ENCODE measurements at regions not wholly inside any gene's neighbourhood (a gene's known extent, or its start where the extent isn't known, plus 50 kb on each side); places are given as distances from the start of the nearest gene placed in this dataset.

- H3K27ac Mint-ChIP-seq, result no peak overlapping the region
- no peak overlapping the region for H3T11ph ChIP-seq (ENCODE audit: low read length)
- H2BK20ac ChIP-seq (ENCODE audit: low read depth, low read length, poor library complexity, severe bottlenecking), result no peak overlapping the region
- H2BK12ac ChIP-seq (ENCODE audit: insufficient read length, low read depth, low read length), result no peak overlapping the region
- H3K4me2 ChIP-seq (ENCODE audit: insufficient read depth, insufficient read length, low read length), result no peak overlapping the region
- no peak overlapping the region for H2BK15ac ChIP-seq (ENCODE audit: low read depth, low read length)
- H3K23ac ChIP-seq (ENCODE audit: insufficient read length, low read depth, low read length), result no peak overlapping the region
- H2BK5ac ChIP-seq (ENCODE audit: insufficient read length, low read length), result no peak overlapping the region
- H3K9me3 Mint-ChIP-seq, result no peaks in the 10 kb centered on the region
- no peak overlapping the region for H2AK5ac ChIP-seq (ENCODE audit: insufficient read length, low read length)
- H3K4me1 Mint-ChIP-seq, result no peaks in the 10 kb centered on the region
- no peak overlapping the region for H3K9ac ChIP-seq (ENCODE audit: extremely low read depth, insufficient read length, low read length)
- no peaks in the 10 kb centered on the region for H3K79me1 ChIP-seq (ENCODE audit: insufficient read depth, low read depth, low read length, poor library complexity, severe bottlenecking)
- no peak overlapping the region for H3K4me3 Mint-ChIP-seq
- no peaks in the 10 kb centered on the region for H4K20me1 ChIP-seq (ENCODE audit: control insufficient read depth, insufficient read depth, insufficient read length)
- H2BK120ac ChIP-seq (ENCODE audit: low read depth, low read length, poor library complexity, severe bottlenecking), result no peak overlapping the region
- H2AFZ ChIP-seq (ENCODE audit: low read length), result no peak overlapping the region
- no peaks in the 10 kb centered on the region for H3K23me2 ChIP-seq (ENCODE audit: insufficient read length, low read depth, low read length, poor library complexity, severe bottlenecking)
- no peaks in the 10 kb centered on the region for H3K27me3 ChIP-seq (ENCODE audit: insufficient read depth, low read length)
- DNase-seq, result no peak
- H3K27me3 Mint-ChIP-seq (ENCODE audit: low read depth), result no peaks in the 10 kb centered on the region
- H3K18ac ChIP-seq (ENCODE audit: insufficient read length, low read depth, low read length), result no peak overlapping the region
- no peak overlapping the region for H4K8ac ChIP-seq (replicated peaks; ENCODE audit: insufficient read length, low read depth, low read length)
- H4K5ac ChIP-seq (ENCODE audit: insufficient read length, low read depth, low read length), result no peak overlapping the region
- H3K4me1 ChIP-seq (ENCODE audit: insufficient read depth, low read length), result no peaks in the 10 kb centered on the region
- TF ChIP-seq CTCF (conservative IDR thresholded peaks at IDR 0.05), result no peak
- H3K14ac ChIP-seq (ENCODE audit: insufficient read depth, low read length), result no peak overlapping the region
- no CpG with 5 or more reads among the region's 4 CpGs for WGBS (ENCODE audit: extremely low coverage, insufficient read length, low lambda C conversion rate)
- H3K4ac ChIP-seq (ENCODE audit: low read depth, low read length), result no peak overlapping the region
- no peaks in the 10 kb centered on the region for H3K36me3 Mint-ChIP-seq (ENCODE audit: insufficient read depth in 1 of 3, low read depth in 3 of 3)
- no peaks in the 10 kb centered on the region for H3K9me3 ChIP-seq (ENCODE audit: control insufficient read depth, low read depth, low read length)
- no peak overlapping the region for H3K56ac ChIP-seq (ENCODE audit: insufficient read length, low read depth, low read length)
- H3K79me2 ChIP-seq (ENCODE audit: insufficient read depth, low read length), result no peaks in the 10 kb centered on the region
- no peak overlapping the region for H3K27ac ChIP-seq (ENCODE audit: insufficient read length, low read depth, low read length)
- no peak overlapping the region for H4K91ac ChIP-seq (ENCODE audit: insufficient read length, low read depth, low read length)
These were observed 457.9 kb downstream of the SI start for GRCh38 chr3:164620423-164620822.
